BE2C (cell line): ENCODE measurements at regions not wholly inside any gene's neighbourhood (a gene's known extent, or its start where the extent isn't known, plus 50 kb on each side); places are given as distances from the start of the nearest gene placed in this dataset.

Experiments
- DNase-seq: peaks from one replicate; pipeline ENCODE4 v3.0.0-alpha.2; 2020
- H3K27me3 ChIP-seq: fragments of 250-450 bp; sonication (Bioruptor Pico); 2 replicates; pipeline ENCODE4 v1.5.1; 2020; ENCODE audit warnings: mild to moderate bottlenecking
- H3K36me3 ChIP-seq: fragments of 250-450 bp; sonication (Bioruptor Pico); 2 replicates; pipeline ENCODE4 v1.5.1; 2020; ENCODE audit warnings: mild to moderate bottlenecking
- H3K4me1 ChIP-seq: fragments of 250-450 bp; sonication (Bioruptor Pico); 2 replicates; pipeline ENCODE4 v1.5.1; 2020
- H3K4me3 ChIP-seq: 2 replicates; pipeline ENCODE4 v1.5.1; 2011; ENCODE audit warnings: low read depth, low read length
- H3K9me3 ChIP-seq: fragments of 250-450 bp; sonication (Bioruptor Pico); 2 replicates; pipeline ENCODE4 v1.5.1; 2020
- CTCF ChIP-seq: IDR thresholded peaks from 2 replicates; pipeline ENCODE4 v1.5.1; 2012; ENCODE audit warnings: mild to moderate bottlenecking, low read depth, low read length

- no peak for TF ChIP-seq CTCF
- no peaks in the 10 kb centered on the region for H3K36me3 ChIP-seq
- DNase-seq, result peak; percentile 57
- no peaks in the 10 kb centered on the region for H3K27me3 ChIP-seq
- no peak overlapping the region; the same call in 1 of the 2 replicates for H3K4me3 ChIP-seq
- H3K4me1 ChIP-seq, result peaks cover 44% of the 10 kb centered on the region
- H3K9me3 ChIP-seq, result no peaks in the 10 kb centered on the region
Observed at GRCh38 chr2:8312861-8313830, 368.7 kb upstream of the ID2 start.

- no peak for DNase-seq
Observed at GRCh38 chr2:8314063-8314462, 367.8 kb upstream of the ID2 start.

GRCh38 chr2:8315531-8316165 lies 366.2 kb upstream of the ID2 start:
- Histone ChIP-seq H3K27me3 (no peaks in the 10 kb centered on the region), H3K9me3 (no peaks in the 10 kb centered on the region), H3K36me3 (no peaks in the 10 kb centered on the region), H3K4me1 (peaks cover 43% of the 10 kb centered on the region), H3K4me3 (no peak overlapping the region)
- no peak for TF ChIP-seq CTCF
- peak; percentile 50 for DNase-seq

More at GRCh38 chr2:8314063-8314462, 367.8 kb upstream of the ID2 start:
- Histone ChIP-seq H3K9me3 (no peaks in the 10 kb centered on the region), H3K4me3 (no peak overlapping the region), H3K4me1 (peaks cover 44% of the 10 kb centered on the region), H3K27me3 (no peaks in the 10 kb centered on the region), H3K36me3 (no peaks in the 10 kb centered on the region)
- no peak for TF ChIP-seq CTCF

- no peaks in the 10 kb centered on the region for H3K9me3 ChIP-seq
Observed at GRCh38 chr2:8316356-8316755, 365.5 kb upstream of the ID2 start.

GRCh38 chr2:8317418-8317817 lies 364.4 kb upstream of the ID2 start:
- no peaks in the 10 kb centered on the region for H3K36me3 ChIP-seq
- TF ChIP-seq CTCF, result no peak
- H3K4me1 ChIP-seq, result peaks cover 33% of the 10 kb centered on the region
- no peak for DNase-seq
- no peak overlapping the region for H3K4me3 ChIP-seq
- no peaks in the 10 kb centered on the region for H3K27me3 ChIP-seq
- no peaks in the 10 kb centered on the region for H3K9me3 ChIP-seq

More at GRCh38 chr2:8316356-8316755, 365.5 kb upstream of the ID2 start:
- peaks cover 38% of the 10 kb centered on the region for H3K4me1 ChIP-seq
- no peak for DNase-seq
- no peaks in the 10 kb centered on the region for H3K27me3 ChIP-seq
- no peaks in the 10 kb centered on the region for H3K36me3 ChIP-seq
- H3K4me3 ChIP-seq, result no peak overlapping the region
- TF ChIP-seq CTCF, result no peak

GRCh38 chr2:8319219-8319618 lies 362.6 kb upstream of the ID2 start:
- Histone ChIP-seq H3K27me3 (no peaks in the 10 kb centered on the region), H3K4me1 (peaks cover 15% of the 10 kb centered on the region), H3K4me3 (no peak overlapping the region), H3K9me3 (no peaks in the 10 kb centered on the region), H3K36me3 (no peaks in the 10 kb centered on the region)
- no peak for DNase-seq
- TF ChIP-seq CTCF, result no peak
